ENCODE measurements at regions not wholly inside any gene's neighbourhood (a gene's known extent, or its start where the extent isn't known, plus 50 kb on each side); places are given as distances from the start of the nearest gene placed in this dataset.

- Histone ChIP-seq H3K14ac (ENCODE audit: insufficient read depth, low read length) (no peak overlapping the region), H3K27me3 (ENCODE audit: insufficient read depth, low read length) (no peaks in the 10 kb centered on the region), H3K56ac (ENCODE audit: insufficient read length, low read depth, low read length) (no peak overlapping the region), H4K5ac (ENCODE audit: insufficient read length, low read depth, low read length) (no peak overlapping the region), H3K18ac (ENCODE audit: insufficient read length, low read depth, low read length) (no peak overlapping the region), H2BK5ac (ENCODE audit: insufficient read length, low read length) (no peak overlapping the region), H3K23me2 (ENCODE audit: insufficient read length, low read depth, low read length, poor library complexity, severe bottlenecking) (no peaks in the 10 kb centered on the region), H2BK120ac (ENCODE audit: low read depth, low read length, poor library complexity, severe bottlenecking) (no peak overlapping the region), H3T11ph (ENCODE audit: low read length) (no peak overlapping the region), H4K8ac (replicated peaks; ENCODE audit: insufficient read length, low read depth, low read length) (no peak overlapping the region), H2BK12ac (ENCODE audit: insufficient read length, low read depth, low read length) (no peak overlapping the region), H3K79me1 (ENCODE audit: insufficient read depth, low read depth, low read length, poor library complexity, severe bottlenecking) (no peaks in the 10 kb centered on the region), H2AFZ (ENCODE audit: low read length) (no peak overlapping the region), H3K4me1 (ENCODE audit: insufficient read depth, low read length) (no peaks in the 10 kb centered on the region), H2BK20ac (ENCODE audit: low read depth, low read length, poor library complexity, severe bottlenecking) (no peak overlapping the region), H3K9me3 (ENCODE audit: control insufficient read depth, low read depth, low read length) (no peaks in the 10 kb centered on the region), H2BK15ac (ENCODE audit: low read depth, low read length) (no peak overlapping the region), H4K91ac (ENCODE audit: insufficient read length, low read depth, low read length) (no peak overlapping the region), H3K23ac (ENCODE audit: insufficient read length, low read depth, low read length) (no peak overlapping the region), H3K4me2 (ENCODE audit: insufficient read depth, insufficient read length, low read length) (no peak overlapping the region), H3K9ac (ENCODE audit: extremely low read depth, insufficient read length, low read length) (no peak overlapping the region), H3K27ac (ENCODE audit: insufficient read length, low read depth, low read length) (no peak overlapping the region), H2AK5ac (ENCODE audit: insufficient read length, low read length) (no peak overlapping the region), H4K20me1 (ENCODE audit: control insufficient read depth, insufficient read depth, insufficient read length) (no peaks in the 10 kb centered on the region), H3K4ac (ENCODE audit: low read depth, low read length) (no peak overlapping the region), H3K79me2 (ENCODE audit: insufficient read depth, low read length) (no peaks in the 10 kb centered on the region)
- TF ChIP-seq CTCF (conservative IDR thresholded peaks at IDR 0.05), result no peak
- H3K4me3 Mint-ChIP-seq, result no peak overlapping the region
- no peak for DNase-seq
- peaks cover 8 to 9% of the 10 kb centered on the region in 2 experiments for H3K4me1 Mint-ChIP-seq
- H3K27ac Mint-ChIP-seq, result no peak overlapping the region
- WGBS (ENCODE audit: extremely low coverage, insufficient read length, low lambda C conversion rate), result no CpG with 5 or more reads among the region's 1 CpG
- no peaks in the 10 kb centered on the region for H3K36me3 Mint-ChIP-seq (ENCODE audit: insufficient read depth in 1 of 3, low read depth in 3 of 3)
- no peaks in the 10 kb centered on the region; the same call in 1 of the 2 replicates for H3K27me3 Mint-ChIP-seq (ENCODE audit: low read depth)
- H3K9me3 Mint-ChIP-seq, result no peaks in the 10 kb centered on the region
Measured at GRCh38 chr2:19767899-19768298, 133.9 kb downstream of the TTC32 start.

All from H9 (cell line).